ENCODE measurements at regions not wholly inside any gene's neighbourhood (a gene's known extent, or its start where the extent isn't known, plus 50 kb on each side); places are given as distances from the start of the nearest gene placed in this dataset.
"Not testable (repeated sequence)": the region's sequence is repeated elsewhere in the genome, so short reads cannot be mapped to it uniquely, and the experiment has no call there.

DNA sequence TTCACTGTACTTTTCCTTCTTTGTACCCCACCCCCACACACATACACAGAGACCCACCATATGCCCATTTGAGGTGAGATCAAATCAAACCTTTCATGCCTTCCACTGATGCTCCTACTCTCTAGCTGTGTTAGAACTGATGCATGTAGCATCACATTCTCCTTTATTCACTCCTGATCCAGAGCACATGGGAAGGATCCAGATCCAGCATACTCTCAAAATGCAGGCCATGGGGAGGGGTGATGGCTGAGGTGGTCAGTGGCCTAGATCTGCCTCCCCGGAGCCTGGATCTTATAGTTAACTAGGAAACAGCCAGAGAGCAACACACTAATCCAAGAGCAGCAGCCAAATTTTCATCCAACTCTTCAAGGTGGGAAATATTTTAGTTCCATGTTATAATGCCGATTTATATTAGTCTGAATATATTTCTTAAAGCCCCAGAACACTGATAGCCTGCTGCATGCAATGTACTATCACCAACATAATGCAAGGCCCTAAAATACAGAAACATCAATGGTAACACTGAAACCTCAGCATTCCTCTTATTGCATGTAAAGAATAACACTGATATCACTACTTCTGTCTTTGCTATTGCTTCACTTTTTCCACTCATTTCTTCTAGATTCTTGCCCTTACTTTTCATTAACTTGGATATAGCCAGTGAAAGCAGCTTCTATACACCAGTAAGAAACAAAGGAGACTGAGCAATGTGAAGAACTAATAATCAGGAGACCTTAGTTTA lies 126.8 kb upstream of the BEND6 start:
- H3K27ac ChIP-seq: no peak overlapping the region
- TF ChIP-seq, protein P1, sequence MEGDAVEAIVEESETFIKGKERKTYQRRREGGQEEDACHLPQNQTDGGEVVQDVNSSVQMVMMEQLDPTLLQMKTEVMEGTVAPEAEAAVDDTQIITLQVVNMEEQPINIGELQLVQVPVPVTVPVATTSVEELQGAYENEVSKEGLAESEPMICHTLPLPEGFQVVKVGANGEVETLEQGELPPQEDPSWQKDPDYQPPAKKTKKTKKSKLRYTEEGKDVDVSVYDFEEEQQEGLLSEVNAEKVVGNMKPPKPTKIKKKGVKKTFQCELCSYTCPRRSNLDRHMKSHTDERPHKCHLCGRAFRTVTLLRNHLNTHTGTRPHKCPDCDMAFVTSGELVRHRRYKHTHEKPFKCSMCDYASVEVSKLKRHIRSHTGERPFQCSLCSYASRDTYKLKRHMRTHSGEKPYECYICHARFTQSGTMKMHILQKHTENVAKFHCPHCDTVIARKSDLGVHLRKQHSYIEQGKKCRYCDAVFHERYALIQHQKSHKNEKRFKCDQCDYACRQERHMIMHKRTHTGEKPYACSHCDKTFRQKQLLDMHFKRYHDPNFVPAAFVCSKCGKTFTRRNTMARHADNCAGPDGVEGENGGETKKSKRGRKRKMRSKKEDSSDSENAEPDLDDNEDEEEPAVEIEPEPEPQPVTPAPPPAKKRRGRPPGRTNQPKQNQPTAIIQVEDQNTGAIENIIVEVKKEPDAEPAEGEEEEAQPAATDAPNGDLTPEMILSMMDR (conservative IDR thresholded peaks at IDR 0.05): no peak

DNA sequence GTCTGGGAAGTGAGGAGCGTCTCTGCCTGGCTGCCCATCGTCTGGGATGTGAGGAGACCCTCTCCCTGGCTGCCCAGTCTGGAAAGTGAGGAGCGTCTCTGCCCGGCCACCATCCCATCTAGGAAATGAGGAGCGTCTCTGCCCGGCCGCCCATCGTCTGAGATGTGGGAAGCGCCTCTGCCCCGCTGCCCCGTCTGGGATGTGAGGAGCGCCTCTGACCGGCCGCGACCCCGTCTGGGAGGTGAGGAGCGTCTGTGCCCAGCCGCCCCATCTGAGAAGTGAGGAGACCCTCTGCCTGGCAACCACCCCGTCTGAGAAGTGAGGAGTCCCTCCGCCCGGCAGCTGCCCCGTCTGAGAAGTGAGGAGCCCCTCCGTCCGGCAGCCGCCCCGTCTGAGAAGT lies 130.5 kb upstream of the BEND6 start:
- H3K27ac ChIP-seq: not testable (repeated sequence)

DNA sequence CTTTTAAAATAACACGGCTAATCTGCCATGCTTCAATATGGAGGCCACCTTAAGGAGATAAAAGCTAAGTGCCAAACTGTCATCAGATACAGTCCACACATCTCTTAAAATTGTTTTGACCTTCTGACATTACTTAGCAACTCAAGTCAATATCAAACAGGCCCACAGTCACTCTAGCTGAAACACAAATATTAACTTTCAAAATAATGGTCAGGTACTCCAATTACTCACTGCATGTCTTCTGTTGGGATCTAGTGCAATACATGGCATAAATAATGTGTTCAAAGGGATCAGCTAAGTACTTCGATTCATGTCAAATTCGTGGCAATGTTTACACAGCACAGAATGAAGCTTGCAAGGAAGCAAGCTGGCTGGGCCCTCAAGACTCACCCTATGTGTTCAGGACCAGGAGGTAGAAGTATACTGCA lies 133.9 kb upstream of the BEND6 start:
- TF ChIP-seq, protein P1 (conservative IDR thresholded peaks at IDR 0.05): no peak
- H3K27ac ChIP-seq: peak overlapping the region; percentile 26; the same call in 1 of the 2 replicates

DNA sequence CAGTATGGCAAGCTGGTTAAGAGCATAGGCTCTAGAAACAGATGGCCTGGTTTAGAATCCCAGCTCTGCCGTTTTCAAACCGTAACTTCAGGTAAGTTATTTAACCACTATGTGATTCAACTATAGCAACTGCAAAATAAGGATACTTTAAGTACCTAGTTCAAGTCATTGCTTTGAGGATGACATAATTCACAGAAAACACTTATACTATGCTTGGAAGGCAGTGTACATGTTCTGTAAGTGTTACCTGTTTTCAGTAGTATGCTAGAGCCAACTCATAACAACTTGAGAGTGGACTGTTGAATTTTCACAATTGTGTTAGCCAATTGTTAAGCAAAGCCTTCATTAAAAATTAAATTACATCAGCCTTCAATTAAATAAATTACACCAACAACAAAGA lies 134.8 kb upstream of the BEND6 start:
- TF ChIP-seq, protein P1 (conservative IDR thresholded peaks at IDR 0.05): no peak
- H3K27ac ChIP-seq: no peak overlapping the region

DNA sequence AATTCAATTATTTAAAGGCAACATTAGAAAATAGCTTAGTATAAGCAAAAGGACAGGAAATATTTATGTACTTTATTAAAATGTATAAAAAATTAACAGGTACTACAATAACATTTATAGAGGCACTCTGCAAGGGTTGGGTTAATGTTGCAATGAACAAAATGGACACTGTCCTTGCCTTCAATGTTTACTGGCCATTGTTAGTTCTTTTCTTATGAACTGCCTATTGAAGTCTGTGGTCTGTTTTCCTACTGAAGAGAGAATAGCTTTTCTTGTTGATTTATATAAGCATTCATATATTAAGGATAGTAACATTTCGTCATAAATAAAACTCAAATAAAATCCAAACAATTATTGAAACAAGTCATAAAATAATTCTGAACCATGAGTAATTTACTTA lies 135.3 kb upstream of the BEND6 start:
- no peak overlapping the region for H3K27ac ChIP-seq
- TF ChIP-seq, protein P1 (conservative IDR thresholded peaks at IDR 0.05): no peak

DNA sequence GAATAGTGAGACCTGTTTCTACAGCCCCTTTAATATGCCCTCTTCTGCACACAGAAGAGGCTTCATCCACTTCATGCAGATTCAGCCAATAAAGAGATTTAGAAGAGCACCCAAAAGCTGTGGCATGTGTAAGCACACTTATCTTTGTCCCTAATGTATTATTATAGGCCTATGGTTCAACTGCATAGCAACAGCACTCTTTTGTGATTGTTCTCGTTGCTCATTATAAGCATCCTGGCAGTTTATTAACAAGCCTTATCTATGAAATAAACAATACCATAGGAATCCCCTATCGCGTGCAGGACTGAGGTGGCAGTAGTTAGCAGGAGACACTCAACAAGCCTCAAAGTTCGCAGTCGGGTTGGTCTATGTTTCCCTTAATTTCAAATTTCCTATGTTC lies 138.5 kb upstream of the BEND6 start:
- H3K27ac ChIP-seq: no peak overlapping the region
- TF ChIP-seq, protein P1 (conservative IDR thresholded peaks at IDR 0.05): no peak

DNA sequence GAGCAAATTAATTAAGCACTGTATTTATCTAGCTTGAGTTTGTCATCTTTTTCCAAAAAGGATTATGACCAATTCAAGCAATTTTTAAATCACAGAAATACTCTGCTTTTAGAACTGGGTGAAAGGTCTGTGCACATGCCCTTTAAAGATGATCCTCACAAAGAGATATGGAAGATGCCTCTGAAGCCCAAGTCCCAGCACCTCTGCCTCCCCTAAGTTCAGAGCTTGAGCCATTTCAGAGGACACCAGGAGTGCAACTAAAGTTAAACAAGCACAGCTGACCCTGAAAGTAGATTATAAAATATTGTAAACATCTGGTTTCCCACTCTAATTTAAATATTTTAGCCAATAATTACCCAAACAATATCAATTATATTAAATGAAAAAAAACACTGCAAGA lies 139.5 kb upstream of the BEND6 start:
- TF ChIP-seq, protein P1 (conservative IDR thresholded peaks at IDR 0.05): no peak
- H3K27ac ChIP-seq: no peak overlapping the region

DNA sequence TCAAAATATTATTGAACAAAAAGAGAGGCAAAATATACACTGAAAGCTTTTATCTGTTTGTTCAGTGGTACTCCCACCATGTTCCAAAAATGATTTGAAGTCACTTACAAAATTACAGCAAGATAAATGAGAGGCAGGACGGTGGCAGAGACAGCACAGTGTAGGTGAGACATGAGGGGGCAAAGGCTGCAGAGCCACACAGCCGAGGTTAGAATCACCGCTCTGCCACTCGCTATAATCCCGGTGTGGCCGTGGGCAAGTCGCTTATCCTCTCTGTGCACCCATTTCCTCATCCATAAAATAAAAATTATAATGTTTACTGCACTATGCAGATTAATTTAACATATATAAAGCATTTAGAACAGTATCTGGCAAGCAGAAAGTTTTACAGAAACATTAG lies 140.1 kb upstream of the BEND6 start:
- no peak overlapping the region for H3K27ac ChIP-seq
- TF ChIP-seq, protein P1 (conservative IDR thresholded peaks at IDR 0.05): no peak

Measured in VCaP (cell line).